HEK293T (cell line): ENCODE measurements at regions not wholly inside any gene's neighbourhood (a gene's known extent, or its start where the extent isn't known, plus 50 kb on each side); places are given as distances from the start of the nearest gene placed in this dataset.

Source experiments
- ARNT ChIP-seq: fragments of 450-650 bp; IDR thresholded peaks from 2 replicates; pipeline ENCODE4 v1.6.1; 2017; ENCODE audit warnings: mild to moderate bottlenecking
- BHLHE40 ChIP-seq: fragments of 450-650 bp; IDR thresholded peaks from 2 replicates; pipeline ENCODE4 v1.6.1; 2016; ENCODE audit warnings: mild to moderate bottlenecking, moderate library complexity, borderline replicate concordance
- CTBP1 ChIP-seq: fragments of 450-650 bp; IDR thresholded peaks from 2 replicates; pipeline ENCODE4 v1.6.1; 2016; ENCODE audit warnings: borderline replicate concordance
- ELF4 ChIP-seq: fragments of 450-650 bp; IDR thresholded peaks from 2 replicates; pipeline ENCODE4 v1.6.1; 2017; ENCODE audit warnings: antibody characterized with exemption
- FOXA1 ChIP-seq: fragments of 450-650 bp; IDR thresholded peaks from 2 replicates; pipeline ENCODE4 v1.6.1; 2016; ENCODE audit warnings: mild to moderate bottlenecking
- FOXK2 ChIP-seq: fragments of 450-650 bp; IDR thresholded peaks from 2 replicates; pipeline ENCODE4 v1.6.1; 2016; ENCODE audit warnings: mild to moderate bottlenecking
- FOXM1 ChIP-seq: fragments of 450-650 bp; IDR thresholded peaks from 2 replicates; pipeline ENCODE4 v1.6.1; 2017; ENCODE audit warnings: mild to moderate bottlenecking, borderline replicate concordance
- LEF1 ChIP-seq: fragments of 450-650 bp; IDR thresholded peaks from 2 replicates; pipeline ENCODE4 v1.6.1; 2017; ENCODE audit warnings: mild to moderate bottlenecking, borderline replicate concordance
- NFRKB ChIP-seq: fragments of 450-650 bp; IDR thresholded peaks from 2 replicates; pipeline ENCODE4 v1.6.1; 2016; ENCODE audit warnings: mild to moderate bottlenecking, moderate library complexity
- SP1 ChIP-seq: fragments of 450-650 bp; IDR thresholded peaks from 2 replicates; pipeline ENCODE4 v1.6.1; 2017
- SUZ12 ChIP-seq: fragments of 450-650 bp; IDR thresholded peaks from 2 replicates; pipeline ENCODE4 v1.6.1; 2016; ENCODE audit warnings: mild to moderate bottlenecking
- TARDBP ChIP-seq: fragments of 450-650 bp; IDR thresholded peaks from 2 replicates; pipeline ENCODE4 v1.6.1; 2016
- ZNF384 ChIP-seq: fragments of 450-650 bp; IDR thresholded peaks from 2 replicates; pipeline ENCODE4 v1.6.1; 2016

- no peak for TF ChIP-seq SUZ12
- no peak for TF ChIP-seq ELF4
- TF ChIP-seq FOXM1 = no peak
- no peak for TF ChIP-seq FOXA1
- TF ChIP-seq SP1 = no peak
- TF ChIP-seq FOXK2 = no peak
- no peak for TF ChIP-seq TARDBP
- TF ChIP-seq NFRKB = no peak
- TF ChIP-seq ZNF384 = no peak
- TF ChIP-seq LEF1 = no peak
- TF ChIP-seq CTBP1 = no peak
- no peak for TF ChIP-seq BHLHE40
- TF ChIP-seq ARNT = no peak
Measured at GRCh38 chr2:41981417-41981816, 66.4 kb upstream of the PKDCC start.
